ENCODE measurements at regions not wholly inside any gene's neighbourhood (a gene's known extent, or its start where the extent isn't known, plus 50 kb on each side); places are given as distances from the start of the nearest gene placed in this dataset.

- H3K27me3 ChIP-seq (replicated peaks; ENCODE audit: insufficient read depth, low read length) = no peaks in the 10 kb centered on the region
- H3K9me2 ChIP-seq (replicated peaks; ENCODE audit: insufficient read depth, low read length) = no peaks in the 10 kb centered on the region
- no peak overlapping the region for H2AFZ ChIP-seq (ENCODE audit: low read length)
- no peak overlapping the region for H3K9ac ChIP-seq (ENCODE audit: low read length)
- no peak overlapping the region for H3K27ac ChIP-seq (ENCODE audit: low read length)
- TF ChIP-seq EZH2phosphoT487 (IDR thresholded peaks at IDR 0.05; ENCODE audit: low read length) (no peak), EZH2 (optimal IDR thresholded peaks at IDR 0.05; ENCODE audit: low read depth, low read length) (no peak), CTCF (IDR thresholded peaks at IDR 0.05; ENCODE audit: low read length) (no peak)
- no peaks in the 10 kb centered on the region for H3K9me3 ChIP-seq (replicated peaks; ENCODE audit: insufficient read depth, low read length)
- no peaks in the 10 kb centered on the region for H4K20me1 ChIP-seq (ENCODE audit: insufficient read depth, low read length)
- no peak for DNase-seq
- H3K4me2 ChIP-seq (ENCODE audit: low read depth, low read length) = no peak overlapping the region
- H3F3A ChIP-seq (ENCODE audit: insufficient read depth, low read length) = no peaks in the 10 kb centered on the region
- no peaks in the 10 kb centered on the region for H3K4me1 ChIP-seq (ENCODE audit: low read length)
- H3K36me3 ChIP-seq (replicated peaks; ENCODE audit: insufficient read depth, low read length) = no peaks in the 10 kb centered on the region
- no peaks in the 10 kb centered on the region for H3K79me2 ChIP-seq (ENCODE audit: low read length)
- no peak overlapping the region for H3K4me3 ChIP-seq (ENCODE audit: low read length)
Observed at GRCh38 chr7:114822131-114822530, 99.8 kb upstream of the MDFIC start.

- Histone ChIP-seq H3K36me3 (replicated peaks; ENCODE audit: insufficient read depth, low read length) (no peaks in the 10 kb centered on the region), H4K20me1 (ENCODE audit: insufficient read depth, low read length) (no peaks in the 10 kb centered on the region), H3K4me3 (ENCODE audit: low read length) (no peak overlapping the region), H2AFZ (ENCODE audit: low read length) (no peak overlapping the region), H3F3A (ENCODE audit: insufficient read depth, low read length) (no peaks in the 10 kb centered on the region), H3K9ac (ENCODE audit: low read length) (no peak overlapping the region), H3K27me3 (replicated peaks; ENCODE audit: insufficient read depth, low read length) (no peaks in the 10 kb centered on the region), H3K27ac (ENCODE audit: low read length) (no peak overlapping the region), H3K4me2 (ENCODE audit: low read depth, low read length) (no peak overlapping the region), H3K79me2 (ENCODE audit: low read length) (no peaks in the 10 kb centered on the region), H3K4me1 (ENCODE audit: low read length) (no peaks in the 10 kb centered on the region), H3K9me2 (replicated peaks; ENCODE audit: insufficient read depth, low read length) (no peaks in the 10 kb centered on the region), H3K9me3 (replicated peaks; ENCODE audit: insufficient read depth, low read length) (no peaks in the 10 kb centered on the region)
- TF ChIP-seq EZH2phosphoT487 (IDR thresholded peaks at IDR 0.05; ENCODE audit: low read length) = no peak
- no peak for TF ChIP-seq CTCF (IDR thresholded peaks at IDR 0.05; ENCODE audit: low read length)
- no peak for TF ChIP-seq EZH2 (optimal IDR thresholded peaks at IDR 0.05; ENCODE audit: low read depth, low read length)
- DNase-seq = no peak
Observed at GRCh38 chr7:114822844-114823243, 99.0 kb upstream of the MDFIC start.

GRCh38 chr7:114823290-114823689, 98.6 kb upstream of the MDFIC start:
- TF ChIP-seq EZH2phosphoT487 (IDR thresholded peaks at IDR 0.05; ENCODE audit: low read length) = no peak
- TF ChIP-seq CTCF (IDR thresholded peaks at IDR 0.05; ENCODE audit: low read length) = no peak
- no peak for TF ChIP-seq EZH2 (optimal IDR thresholded peaks at IDR 0.05; ENCODE audit: low read depth, low read length)
- no peak overlapping the region for H3K27ac ChIP-seq (ENCODE audit: low read length)

More at GRCh38 chr7:114823290-114823689, 98.6 kb upstream of the MDFIC start:
- DNase-seq = no peak
- no peak overlapping the region for H3K4me2 ChIP-seq (ENCODE audit: low read depth, low read length)
- H3K9me2 ChIP-seq (replicated peaks; ENCODE audit: insufficient read depth, low read length) = no peaks in the 10 kb centered on the region
- no peaks in the 10 kb centered on the region for H3K4me1 ChIP-seq (ENCODE audit: low read length)
- H3K9ac ChIP-seq (ENCODE audit: low read length) = no peak overlapping the region
- no peaks in the 10 kb centered on the region for H3K36me3 ChIP-seq (replicated peaks; ENCODE audit: insufficient read depth, low read length)
- no peaks in the 10 kb centered on the region for H4K20me1 ChIP-seq (ENCODE audit: insufficient read depth, low read length)
- no peaks in the 10 kb centered on the region for H3K9me3 ChIP-seq (replicated peaks; ENCODE audit: insufficient read depth, low read length)
- no peaks in the 10 kb centered on the region for H3K27me3 ChIP-seq (replicated peaks; ENCODE audit: insufficient read depth, low read length)
- no peaks in the 10 kb centered on the region for H3F3A ChIP-seq (ENCODE audit: insufficient read depth, low read length)
- H3K4me3 ChIP-seq (ENCODE audit: low read length) = no peak overlapping the region
- H3K79me2 ChIP-seq (ENCODE audit: low read length) = no peaks in the 10 kb centered on the region
- no peak overlapping the region for H2AFZ ChIP-seq (ENCODE audit: low read length)
